A549 (cell line): ENCODE measurements at regions not wholly inside any gene's neighbourhood (a gene's known extent, or its start where the extent isn't known, plus 50 kb on each side); places are given as distances from the start of the nearest gene placed in this dataset.

Source experiments
- ATAC-seq, 2 experiments: fragments of 200-7000 bp in 1 of 2; fragments of >200 bp in 1 of 2; cut with Nextera tagmentation in 1 of 2; cut with Tn5 transposase in 1 of 2; 3 replicates each; pipeline versions ENCODE4 v1.8.0 to v1.9.1; 2018 to 2020; ENCODE audit warnings: mild to moderate bottlenecking in 1 of 2, moderate library complexity in 1 of 2
- CTCF ChIA-PET: fragments of 300-600 bp; sonication (Branson Sonifier 250); formaldehyde crosslinking; extraction: SDS; loops from one replicate; lab custom pipeline; 2021; ENCODE audit warnings: antibody characterized with exemption, inconsistent platforms; lab: Yijun Ruan, JAX
- POLR2A ChIA-PET: fragments of 350-600 bp; formaldehyde crosslinking; extraction: SDS; loops from one replicate; lab custom pipeline; 2021; ENCODE audit warnings: antibody characterized with exemption, inconsistent platforms; lab: Yijun Ruan, JAX
- DNase-seq, 2 experiments: peaks; one replicate each; pipeline versions ENCODE4 v3.0.0 to v3.0.0-alpha.2; 2011 to 2016; ENCODE audit warnings: low read depth in 1 of 2, low spot score in 1 of 2
- FAIRE-seq: peaks from 2 replicates; lab custom pipeline; 2011; peaks lifted over from hg19 to GRCh38; lab: Jason Lieb, UNC
- H3K27ac ChIP-seq, 2 experiments: fragments of >200 bp; sonication (Bioruptor Twin); formaldehyde crosslinking; 3 replicates each; pipeline ENCODE4 v1.5.1; 2016 to 2017
- H3K4me1 ChIP-seq: fragments of >200 bp; sonication (Bioruptor Twin); formaldehyde crosslinking; 3 replicates; pipeline ENCODE4 v1.6.1; 2016
- H3K4me2 ChIP-seq: fragments of >200 bp; sonication (Bioruptor Twin); formaldehyde crosslinking; 3 replicates; pipeline ENCODE4 v1.6.1; 2016
- H3K4me3 ChIP-seq: fragments of >200 bp; sonication (Bioruptor Twin); formaldehyde crosslinking; 3 replicates; pipeline ENCODE4 v1.5.1; 2016
- H3K9me3 ChIP-seq: fragments of >200 bp; sonication (Bioruptor Twin); formaldehyde crosslinking; 3 replicates; pipeline ENCODE4 v1.6.1; 2016
- BHLHE40 ChIP-seq: IDR thresholded peaks from 2 replicates; pipeline ENCODE4 v1.6.1; 2012; ENCODE audit warnings: low read depth, low read length, inconsistent platforms
- CBX2 ChIP-seq: fragments of 200-600 bp; sonication (generic); IDR thresholded peaks from 2 replicates; pipeline ENCODE4 v1.6.1; 2016; ENCODE audit warnings: low read depth, mild to moderate bottlenecking, borderline replicate concordance
- CEBPB ChIP-seq, 2 experiments: fragments of >200 bp in 1 of 2; sonication (Bioruptor Twin) in 1 of 2; formaldehyde crosslinking in 1 of 2; IDR thresholded peaks; 2 replicates each; pipeline ENCODE4 v1.6.1; 2012 to 2016
- CHD2 ChIP-seq: fragments of 150-350 bp; IDR thresholded peaks from 2 replicates; pipeline ENCODE4 v1.6.1; 2014; ENCODE audit warnings: low read length; ENCODE audit not compliant: partially characterized antibody
- EHF ChIP-seq: fragments of 250-450 bp; sonication (Bioruptor Pico); IDR thresholded peaks from 2 replicates; pipeline ENCODE4 v1.5.0; 2020; ENCODE audit warnings: mild to moderate bottlenecking
- EP300 ChIP-seq, 2 experiments: fragments of >200 bp; sonication (Bioruptor Twin); formaldehyde crosslinking; IDR thresholded peaks; 2 replicates in 1 of 2; 3 replicates in 1 of 2; pipeline ENCODE4 v1.6.1; 2016 to 2017
- FOSB ChIP-seq: fragments of 250-450 bp; sonication (Bioruptor Pico); IDR thresholded peaks from 2 replicates; pipeline ENCODE4 v1.5.0; 2020; ENCODE audit warnings: mild to moderate bottlenecking, moderate library complexity
- FOSL2 ChIP-seq, 2 experiments: fragments of 450-650 bp in 1 of 2; fragments of >200 bp in 1 of 2; sonication (Bioruptor Twin) in 1 of 2; formaldehyde crosslinking; IDR thresholded peaks; 2 replicates each; pipeline versions ENCODE4 v1.5.0 to v1.6.1; 2016 to 2020; ENCODE audit warnings: mild to moderate bottlenecking in 1 of 2, moderate library complexity in 1 of 2
- FOXS1 ChIP-seq: fragments of 250-450 bp; sonication (Bioruptor Pico); IDR thresholded peaks from 2 replicates; pipeline ENCODE4 v1.5.0; 2020; ENCODE audit warnings: mild to moderate bottlenecking, moderate library complexity
- HDAC2 ChIP-seq: fragments of 200-600 bp; sonication (generic); IDR thresholded peaks from 2 replicates; pipeline ENCODE4 v1.6.1; 2016
- HOXA7 ChIP-seq: fragments of 250-450 bp; sonication (Bioruptor Pico); IDR thresholded peaks from 2 replicates; pipeline ENCODE4 v1.5.0; 2020; ENCODE audit warnings: mild to moderate bottlenecking, moderate library complexity
- HOXB13 ChIP-seq: fragments of 250-450 bp; sonication (Bioruptor Pico); IDR thresholded peaks from 2 replicates; pipeline ENCODE4 v1.5.0; 2020; ENCODE audit warnings: low read depth, mild to moderate bottlenecking, moderate library complexity
- HOXB5 ChIP-seq: fragments of 250-450 bp; sonication (Bioruptor Pico); IDR thresholded peaks from 2 replicates; pipeline ENCODE4 v1.5.0; 2020; ENCODE audit warnings: mild to moderate bottlenecking, moderate library complexity
- JUNB ChIP-seq: fragments of >200 bp; sonication (Bioruptor Twin); formaldehyde crosslinking; IDR thresholded peaks from 2 replicates; pipeline ENCODE4 v1.6.1; 2016
- KDM1A ChIP-seq: fragments of 200-600 bp; sonication (generic); IDR thresholded peaks from 2 replicates; pipeline ENCODE4 v1.6.1; 2016; ENCODE audit warnings: low read depth, mild to moderate bottlenecking
- MAZ ChIP-seq: fragments of 150-350 bp; IDR thresholded peaks from 2 replicates; pipeline ENCODE4 v1.6.1; 2014; ENCODE audit warnings: antibody characterized with exemption, low read depth, low read length, borderline replicate concordance
- NPAS2 ChIP-seq: fragments of 250-450 bp; sonication (Bioruptor Pico); IDR thresholded peaks from 2 replicates; pipeline ENCODE4 v1.8.0; 2022; ENCODE audit warnings: mild to moderate bottlenecking, moderate library complexity, borderline replicate concordance
- POLR2AphosphoS2 ChIP-seq: conservative IDR thresholded peaks from 2 replicates; pipeline ENCODE4 v1.6.1; 2012; ENCODE audit warnings: low read length, improper control_type of control experiment, inconsistent platforms
- RAD21 ChIP-seq, 2 experiments: fragments of >200 bp in 1 of 2; sonication (Bioruptor Twin) in 1 of 2; formaldehyde crosslinking in 1 of 2; IDR thresholded peaks in 1 of 2; conservative IDR thresholded peaks in 1 of 2; 2 replicates in 1 of 2; 3 replicates in 1 of 2; pipeline ENCODE4 v1.6.1; 2012 to 2018; ENCODE audit warnings: inconsistent platforms in 1 of 2
- RARB ChIP-seq: fragments of 250-450 bp; sonication (Bioruptor Pico); IDR thresholded peaks from 2 replicates; pipeline ENCODE4 v1.8.0; 2021; ENCODE audit warnings: mild to moderate bottlenecking, moderate library complexity
- RCOR1 ChIP-seq: fragments of 150-350 bp; IDR thresholded peaks from 2 replicates; pipeline ENCODE4 v1.6.1; 2014; ENCODE audit warnings: antibody characterized with exemption, low read length, low read depth
- SREBF2 ChIP-seq: fragments of 450-650 bp; IDR thresholded peaks from 2 replicates; pipeline ENCODE4 v1.6.1; 2014; ENCODE audit warnings: mild to moderate bottlenecking, moderate library complexity
- TP53 ChIP-seq: fragments of 250-450 bp; sonication (Bioruptor Pico); IDR thresholded peaks from 2 replicates; pipeline ENCODE4 v1.5.0; 2021; ENCODE audit warnings: mild to moderate bottlenecking, moderate library complexity
- ZFP36 ChIP-seq: fragments of 450-650 bp; IDR thresholded peaks from 2 replicates; pipeline ENCODE4 v1.6.1; 2014; ENCODE audit warnings: borderline replicate concordance; ENCODE audit not compliant: partially characterized antibody
- ZSCAN20 ChIP-seq: fragments of 250-450 bp; sonication (Bioruptor Pico); IDR thresholded peaks from 2 replicates; pipeline ENCODE4 v1.8.0; 2022; ENCODE audit warnings: mild to moderate bottlenecking, moderate library complexity
- WGBS: methylation state at CpG from one replicate; pipeline ENCODE4 v1.1.6; 2017; ENCODE audit errors: missing lambda C conversion rate; 5-methylcytosine and 5-hydroxymethylcytosine counted together
- TF ChIP-seq, protein P1 (sequence below): fragments of >200 bp; sonication (Bioruptor Twin); formaldehyde crosslinking; IDR thresholded peaks from 3 replicates; pipeline ENCODE4 v1.5.1; 2016
- TF ChIP-seq, protein P2 (sequence below): IDR thresholded peaks from 2 replicates; pipeline ENCODE4 v1.6.1; 2012

DNA sequence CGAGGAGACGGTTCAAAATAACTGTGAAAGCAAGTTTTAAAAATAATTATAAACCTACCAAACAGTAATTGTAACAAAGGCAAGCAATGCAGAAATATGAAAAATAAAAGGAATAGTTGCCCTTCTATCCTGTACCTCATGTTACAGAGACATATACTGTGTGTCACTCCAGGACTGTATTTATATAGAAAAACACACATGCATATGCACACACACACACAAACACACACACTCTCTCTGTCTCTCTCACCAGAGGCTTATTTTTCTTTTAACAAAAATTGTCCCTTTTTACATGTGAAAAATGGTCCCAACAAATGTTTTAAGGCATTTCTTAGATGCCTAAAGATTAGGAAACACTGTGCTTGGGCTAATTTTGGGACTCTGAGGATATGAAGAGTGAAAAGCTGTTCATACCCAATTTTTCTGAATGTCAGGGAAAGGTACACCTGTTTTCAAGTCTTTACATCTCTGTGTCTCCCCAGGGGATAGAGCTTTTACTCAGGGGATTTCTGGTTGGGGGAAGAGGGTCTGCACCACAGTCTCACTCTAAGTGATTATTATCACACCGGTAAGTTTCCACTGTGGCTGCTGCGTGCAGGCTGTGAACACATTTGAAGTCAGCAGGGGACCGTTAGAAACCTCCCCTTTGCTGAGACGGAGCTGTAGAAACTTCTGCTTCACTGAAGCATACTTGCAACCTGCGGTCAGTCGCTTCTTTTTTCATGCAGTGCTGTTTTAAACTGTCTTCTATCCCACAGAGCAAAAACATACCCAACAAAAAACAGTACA lies 51.4 kb upstream of the SPAG16 start:
- 41% methylated on average over 8 of the region's 8 CpGs for WGBS
- H3K4me2 ChIP-seq: peak overlapping the region; percentile 23
- H3K9me3 ChIP-seq: no peaks in the 10 kb centered on the region
- TF ChIP-seq HOXB5 (CRISPR knock-in tag) (no peak), POLR2AphosphoS2 (no peak), FOSL2 (IDR thresholded peaks at IDR 0.05) (no peak), FOSL2 (CRISPR knock-in tag; IDR thresholded peaks at IDR 0.05) (no peak), CBX2 (no peak), EHF (CRISPR knock-in tag) (no peak), TP53 (CRISPR knock-in tag) (no peak), FOXS1 (no peak), RAD21 (conservative IDR thresholded peaks at IDR 0.05 in 1 of 2, IDR thresholded peaks at IDR 0.05 in 1 of 2) (no peak), RARB (CRISPR knock-in tag) (no peak)
- TF ChIP-seq, protein P1, sequence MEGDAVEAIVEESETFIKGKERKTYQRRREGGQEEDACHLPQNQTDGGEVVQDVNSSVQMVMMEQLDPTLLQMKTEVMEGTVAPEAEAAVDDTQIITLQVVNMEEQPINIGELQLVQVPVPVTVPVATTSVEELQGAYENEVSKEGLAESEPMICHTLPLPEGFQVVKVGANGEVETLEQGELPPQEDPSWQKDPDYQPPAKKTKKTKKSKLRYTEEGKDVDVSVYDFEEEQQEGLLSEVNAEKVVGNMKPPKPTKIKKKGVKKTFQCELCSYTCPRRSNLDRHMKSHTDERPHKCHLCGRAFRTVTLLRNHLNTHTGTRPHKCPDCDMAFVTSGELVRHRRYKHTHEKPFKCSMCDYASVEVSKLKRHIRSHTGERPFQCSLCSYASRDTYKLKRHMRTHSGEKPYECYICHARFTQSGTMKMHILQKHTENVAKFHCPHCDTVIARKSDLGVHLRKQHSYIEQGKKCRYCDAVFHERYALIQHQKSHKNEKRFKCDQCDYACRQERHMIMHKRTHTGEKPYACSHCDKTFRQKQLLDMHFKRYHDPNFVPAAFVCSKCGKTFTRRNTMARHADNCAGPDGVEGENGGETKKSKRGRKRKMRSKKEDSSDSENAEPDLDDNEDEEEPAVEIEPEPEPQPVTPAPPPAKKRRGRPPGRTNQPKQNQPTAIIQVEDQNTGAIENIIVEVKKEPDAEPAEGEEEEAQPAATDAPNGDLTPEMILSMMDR: no peak
- peak overlapping the region in 1 of 2 experiments; percentile 14; a peak in 2 of 6 replicates for H3K27ac ChIP-seq
- DNase-seq: no peak
- ChIA-PET POLR2A (no interaction called here), CTCF (no interaction called here)
- peak; percentile 34 to 39; a peak in 1 of 6 replicates for ATAC-seq
- H3K4me1 ChIP-seq: peaks cover 8% of the 10 kb centered on the region; the same call in 2 of the 3 replicates
- FAIRE-seq: no peak
- no peak overlapping the region for H3K4me3 ChIP-seq

DNA sequence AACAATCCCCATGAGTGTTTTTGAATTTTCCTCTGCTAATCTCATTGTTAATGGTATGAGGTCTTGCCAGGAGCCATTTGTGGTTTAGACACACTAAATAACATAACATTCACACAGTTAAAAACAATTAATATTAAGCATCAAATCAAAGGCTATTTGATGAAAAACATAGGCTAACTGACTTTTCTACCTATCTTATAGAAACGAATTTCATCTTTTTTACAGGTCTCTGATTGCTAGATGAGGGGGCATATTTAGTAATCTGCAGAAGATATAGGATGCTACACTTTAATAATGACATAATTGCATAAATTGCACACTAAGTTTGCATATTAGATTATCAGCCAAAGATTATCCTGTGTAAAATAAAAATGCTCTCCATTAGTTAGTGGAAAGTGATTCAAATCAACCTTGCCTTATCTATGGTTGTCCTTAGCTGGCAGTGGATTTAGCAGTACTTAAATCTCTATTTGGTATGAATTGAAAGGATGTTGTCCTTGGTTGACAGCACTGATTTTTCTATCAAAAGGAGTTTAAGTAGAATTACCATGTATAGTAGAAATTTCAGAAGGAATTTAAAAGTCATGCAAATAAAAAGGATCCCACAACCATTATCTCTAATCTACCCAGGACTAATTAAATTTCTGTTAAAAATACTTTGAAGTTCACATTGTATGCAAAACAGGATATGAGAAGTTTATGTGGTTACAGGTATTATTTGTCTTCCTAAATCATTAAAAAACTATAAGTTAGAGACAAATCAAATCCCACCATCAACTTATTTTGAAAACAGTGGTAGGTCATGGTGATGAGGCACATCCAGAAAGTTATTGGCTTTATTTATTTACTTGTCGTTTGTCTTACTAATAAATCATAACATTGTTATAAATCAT lies 50.6 kb upstream of the SPAG16 start:
- DNase-seq: no peak
- CTCF ChIA-PET: no interaction called here
- peaks cover 17% of the 10 kb centered on the region for H3K4me1 ChIP-seq
- FAIRE-seq: no peak
- no peak for TF ChIP-seq ZSCAN20 (CRISPR knock-in tag)
- no peak for TF ChIP-seq HOXB5 (CRISPR knock-in tag)
- no peak for TF ChIP-seq HOXA7 (CRISPR knock-in tag)
- TF ChIP-seq, protein P2, sequence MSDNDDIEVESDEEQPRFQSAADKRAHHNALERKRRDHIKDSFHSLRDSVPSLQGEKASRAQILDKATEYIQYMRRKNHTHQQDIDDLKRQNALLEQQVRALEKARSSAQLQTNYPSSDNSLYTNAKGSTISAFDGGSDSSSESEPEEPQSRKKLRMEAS: no peak
- TF ChIP-seq HOXB13: no peak
- TF ChIP-seq FOSB (CRISPR knock-in tag): no peak
- no peak for TF ChIP-seq CEBPB (IDR thresholded peaks at IDR 0.05)
- no peak for TF ChIP-seq HDAC2
- no peak for TF ChIP-seq JUNB
- no peak for TF ChIP-seq RCOR1
- no peak for TF ChIP-seq EHF (CRISPR knock-in tag)
- no peak for TF ChIP-seq MAZ
- no peak for TF ChIP-seq KDM1A
- no peak for TF ChIP-seq FOSL2 (IDR thresholded peaks at IDR 0.05)
- TF ChIP-seq FOSL2 (CRISPR knock-in tag; IDR thresholded peaks at IDR 0.05): no peak
- TF ChIP-seq SREBF2: no peak
- TF ChIP-seq NPAS2: no peak
- no peak for TF ChIP-seq BHLHE40
- no peak for TF ChIP-seq CHD2
- no peak for TF ChIP-seq ZFP36
- TF ChIP-seq EP300 (IDR thresholded peaks at IDR 0.05): no peak
- WGBS: 31% methylated on average over 2 of the region's 2 CpGs
- peak overlapping the region in 1 of 2 experiments; percentile 14; a peak in 1 of 6 replicates for H3K27ac ChIP-seq
- ATAC-seq: no peak
- POLR2A ChIA-PET: no interaction called here
- H3K4me3 ChIP-seq: no peak overlapping the region
- H3K4me2 ChIP-seq: peak overlapping the region; percentile 23
- no peaks in the 10 kb centered on the region for H3K9me3 ChIP-seq
